ENCODE measurements at regions not wholly inside any gene's neighbourhood (a gene's known extent, or its start where the extent isn't known, plus 50 kb on each side); places are given as distances from the start of the nearest gene placed in this dataset.

GRCh38 chr2:120509213-120509815, 163.4 kb downstream of the INHBB start:
- FAIRE-seq (no peak), DNase-seq (ENCODE audit: low spot score) (no peak), ATAC-seq (no peak)
- ChIA-PET POLR2A (interaction anchor here (0.7 kb wide), 1 partner anchor 9 kb away, joined by 3 read pairs; no protein-coding TSS in a partner anchor), CTCF (ENCODE audit: low intra/inter-chr PET ratio, low total read pairs) (no interaction called here)
- Histone ChIP-seq H3K79me2 (ENCODE audit: insufficient read depth, low read length) (no peaks in the 10 kb centered on the region), H3K27me3 (ENCODE audit: control insufficient read depth in 1 of 2, insufficient read depth in 2 of 2, low read length in 2 of 2) (peaks cover 11 to 55% of the 10 kb centered on the region in 2 experiments; a peak in 4 of 5 replicates), H3K4me2 (ENCODE audit: low read depth, low read length) (no peak overlapping the region), H4K20me1 (ENCODE audit: insufficient read depth, low read length) (no peaks in the 10 kb centered on the region), H3K36me3 (replicated peaks in 1 of 2; ENCODE audit: control insufficient read depth in 1 of 2, insufficient read depth in 2 of 2, low read length in 2 of 2) (no peaks in the 10 kb centered on the region), H3K9me3 (ENCODE audit: low read length) (no peaks in the 10 kb centered on the region), H2AFZ (ENCODE audit: low read length) (no peak overlapping the region), H3K9ac (ENCODE audit: insufficient read depth, low read depth, low read length) (no peak overlapping the region), H3K4me1 (ENCODE audit: insufficient read depth, low read length) (peaks cover 22% of the 10 kb centered on the region), H3K4me3 (replicated peaks in 1 of 3; ENCODE audit: insufficient read depth in 1 of 3, low read depth in 2 of 3, low read length in 3 of 3) (no peak overlapping the region), H3K27ac (ENCODE audit: extremely low read length, insufficient read depth, low read length) (no peak overlapping the region)
- TF ChIP-seq CTCF (CRISPR knock-in tag; IDR thresholded peaks at IDR 0.05) (0 out of 2 replicates have a peak, but pooled peaks have one; percentile 0), ZNF260 (CRISPR knock-in tag; IDR thresholded peaks at IDR 0.05; ENCODE audit: borderline replicate concordance, low read depth) (no peak)
- no TSS peak for BruUV-seq (replicated peaks)
- intact Hi-C loops (cut with micrococcal nuclease; ENCODE audit: unreplicated experiment) = no loop called here
- WGBS (ENCODE audit: low lambda C conversion rate) = 68% methylated on average over 14 of the region's 14 CpGs
- in situ Hi-C loops (cut with HindIII; ENCODE audit: extremely low pct_ligation_motif_present, low pct_unique_long_range_greater_than_20kb) = no loop called here

GRCh38 chr2:120509991-120510735, 164.2 kb downstream of the INHBB start:
- Histone ChIP-seq H2AFZ (ENCODE audit: low read length) (no peak overlapping the region), H3K79me2 (ENCODE audit: insufficient read depth, low read length) (no peaks in the 10 kb centered on the region), H3K9me3 (ENCODE audit: low read length) (no peaks in the 10 kb centered on the region), H3K4me1 (ENCODE audit: insufficient read depth, low read length) (peaks cover 18% of the 10 kb centered on the region; the same call in 1 of the 2 replicates), H3K4me3 (replicated peaks in 1 of 3; ENCODE audit: insufficient read depth in 1 of 3, low read depth in 2 of 3, low read length in 3 of 3) (no peak overlapping the region), H3K9ac (ENCODE audit: insufficient read depth, low read depth, low read length) (no peak overlapping the region), H3K4me2 (ENCODE audit: low read depth, low read length) (no peak overlapping the region), H3K27me3 (ENCODE audit: control insufficient read depth in 1 of 2, insufficient read depth in 2 of 2, low read length in 2 of 2) (peaks cover 11 to 56% of the 10 kb centered on the region in 2 experiments; a peak in 4 of 5 replicates), H4K20me1 (ENCODE audit: insufficient read depth, low read length) (no peaks in the 10 kb centered on the region), H3K36me3 (replicated peaks in 1 of 2; ENCODE audit: control insufficient read depth in 1 of 2, insufficient read depth in 2 of 2, low read length in 2 of 2) (no peaks in the 10 kb centered on the region), H3K27ac (ENCODE audit: extremely low read length, insufficient read depth, low read length) (no peak overlapping the region)
- ATAC-seq (peak; percentile 22), FAIRE-seq (no peak), DNase-seq (ENCODE audit: low spot score) (no peak)
- 42% methylated on average over 4 of the region's 10 CpGs for WGBS (ENCODE audit: low lambda C conversion rate)
- intact Hi-C loops (cut with micrococcal nuclease; ENCODE audit: unreplicated experiment) = no loop called here
- CTCF ChIA-PET (ENCODE audit: low intra/inter-chr PET ratio, low total read pairs) = no interaction called here
- no TSS peak for BruUV-seq (replicated peaks)
- in situ Hi-C loops (cut with HindIII; ENCODE audit: extremely low pct_ligation_motif_present, low pct_unique_long_range_greater_than_20kb) = loop anchor here (10.0 kb wide), 1 partner anchor 165 kb away; the partner anchor contains the start of gene INHBB
- POLR2A ChIA-PET = no interaction called here
- TF ChIP-seq FIP1L1 (IDR thresholded peaks at IDR 0.05; ENCODE audit: borderline replicate concordance, insufficient read depth, low read depth, low read length) = no peak
- TF ChIP-seq ZBTB44 (CRISPR knock-in tag; IDR thresholded peaks at IDR 0.05) = no peak
- TF ChIP-seq KLF15 (CRISPR knock-in tag; IDR thresholded peaks at IDR 0.05; ENCODE audit: borderline replicate concordance) = no peak
- no peak for TF ChIP-seq SMC3 (IDR thresholded peaks at IDR 0.05; ENCODE audit: low read length)
- no peak for TF ChIP-seq CBX5 (CRISPR knock-in tag; IDR thresholded peaks at IDR 0.05; ENCODE audit: borderline replicate concordance)
- peak; percentile 44; the same call in 1 of the 2 replicates for TF ChIP-seq ZNF768 (CRISPR knock-in tag; IDR thresholded peaks at IDR 0.05)
- no peak for TF ChIP-seq TOE1 (CRISPR knock-in tag; IDR thresholded peaks at IDR 0.05)
- TF ChIP-seq PHF20 (CRISPR knock-in tag; IDR thresholded peaks at IDR 0.05) = no peak
- no peak for TF ChIP-seq MTF2 (CRISPR knock-in tag; IDR thresholded peaks at IDR 0.05; ENCODE audit: borderline replicate concordance)
- TF ChIP-seq SIN3B (IDR thresholded peaks at IDR 0.05; ENCODE audit: low read length) = no peak
- TF ChIP-seq MZF1 (CRISPR knock-in tag; IDR thresholded peaks at IDR 0.05; ENCODE audit: borderline replicate concordance) = no peak
- no peak for TF ChIP-seq TGIF2 (CRISPR knock-in tag; IDR thresholded peaks at IDR 0.05)
- no peak for TF ChIP-seq ZNF550 (CRISPR knock-in tag; IDR thresholded peaks at IDR 0.05; ENCODE audit: borderline replicate concordance)
